Heart right ventricle (tissue), 16 donors: ENCODE measurements at regions not wholly inside any gene's neighbourhood (a gene's known extent, or its start where the extent isn't known, plus 50 kb on each side); places are given as distances from the start of the nearest gene placed in this dataset.
A peak's percentile ranks its signal among the peaks of the same experiment; 100 is the strongest.

Source experiments
- ATAC-seq, 8 donors: fragments of 200-7000 bp; cut with Tn5 transposase; one replicate each; pipeline ENCODE4 v1.9.1; 2020; ENCODE audit warnings: mild to moderate bottlenecking in 8 of 8, moderate library complexity in 8 of 8, moderate number of reproducible peaks in 1 of 8
- DNase-seq, 2 donors: peaks; one replicate each; pipeline ENCODE4 v3.0.0-alpha.2; 2020
- H3K27ac ChIP-seq, 10 donors: fragments of 200-600 bp; sonication (generic) in 2 of 10; one replicate each; pipeline versions ENCODE4 v1.5.0 to v1.8.0; 2020 to 2022; ENCODE audit warnings: mild to moderate bottlenecking in 3 of 10
- H3K27me3 ChIP-seq, 7 donors: fragments of 200-600 bp; one replicate each; pipeline ENCODE4 v1.8.0; 2021 to 2022; ENCODE audit warnings: mild to moderate bottlenecking in 2 of 7
- H3K36me3 ChIP-seq, 9 donors: fragments of 200-600 bp; sonication (generic) in 1 of 9; one replicate each; pipeline versions ENCODE4 v1.5.0 to v1.8.0; 2020 to 2022; ENCODE audit warnings: mild to moderate bottlenecking in 2 of 9
- H3K4me1 ChIP-seq, 9 donors: fragments of 200-600 bp; sonication (generic) in 1 of 9; one replicate each; pipeline versions ENCODE4 v1.5.0 to v1.8.0; 2020 to 2022; ENCODE audit warnings: mild to moderate bottlenecking in 4 of 9
- H3K4me3 ChIP-seq, 10 donors: fragments of 200-600 bp; sonication (generic) in 2 of 10; one replicate each; pipeline versions ENCODE4 v1.5.0 to v1.8.0; 2020 to 2022; ENCODE audit warnings: mild to moderate bottlenecking in 7 of 10, moderate library complexity in 2 of 10
- H3K9me3 ChIP-seq, 11 donors: fragments of 200-600 bp in 10 of 11; sonication (generic) in 2 of 11; one replicate each; pipeline versions ENCODE4 v1.5.0 to v1.8.0; 2013 to 2022; ENCODE audit warnings: mild to moderate bottlenecking in 2 of 11, control low read depth in 1 of 11, moderate library complexity in 1 of 11
- CTCF ChIP-seq, 9 donors: fragments of 200-600 bp; sonication (generic) in 2 of 9; IDR thresholded peaks; one replicate each; pipeline versions ENCODE4 v1.5.0 to v1.8.0; 2021 to 2022; ENCODE audit warnings: antibody characterized with exemption in 9 of 9, mild to moderate bottlenecking in 5 of 9, moderate library complexity in 1 of 9
- WGBS, 2 donors: extraction: QIAGEN DNeasy Blood & Tissue Kit; methylation state at CpG; one replicate each; pipeline ENCODE4 v1.1.7; 2013; ENCODE audit warnings: inconsistent platforms in 1 of 2; 5-methylcytosine and 5-hydroxymethylcytosine counted together
- intact Hi-C, 10 donors: fragments of 100-400 bp; cut with DNase I; formaldehyde crosslinking; loops; one replicate each; pipeline versions ENCODE4 v1.11.1 to v1.14.2; 2022
- donor health status: Arrhythmogenic right ventricular cardiomyopathy.
- donor health status: ischemic (EF 13 %, LVEDD 7.1; RV severe dilation, severe dysfunction).
- donor health status: healthy with polysubstance abuse.
- donor health status: DM: no; HTN: yes; CAD: no.
- donor health status: DM: no; HTN: no; CAD: no.
- donor health status: ischemic (EF 25% LVEDD 6.9; RV normal size, moderate dysfunction).
- donor health status: ischemic (EF 25% LVEDD 5.7; RV mildly dilated, moderate dysfunction).
- donor health status: healthy.
- donor health status: DM: yes; HTN: yes; CAD: no.
- donor health status: Ischemic cardiomyopathy.
- donor health status: ischemic (EF 35%, LVEDD 5.7; RV mildly dilated, moderate dysfunction).
- donor health status: nonischemic (EF 11% LVEDD 7.7; RV severe dilation, severe dysfunction).
- donor health status: DM: yes; HTN: yes; CAD: no.
- donor health status: PGD.
- donor health status: ischemic (EF 29% LVEDD 5.4; RV normal size, mild dysfunction).
- donor health status: nonischemic (EF 23%, LVEDD 6.1; RV moderate dilation, normal function).

GRCh38 chr6:169977434-169978265 is 226.2 kb downstream of the ERMARD start:
- WGBS, 2 donors = 87 to 88% methylated on average over 28 of the region's 28 CpGs
- Histone ChIP-seq H3K4me1 (peaks cover 0 to 8% (median 0%) of the 10 kb centered on the region in 9 donors), H3K27ac (no peak overlapping the region), H3K4me3 (no peak overlapping the region), H3K36me3 (no peaks in the 10 kb centered on the region), H3K27me3 (peaks cover 0 to 16% (median 5%) of the 10 kb centered on the region in 7 donors), H3K9me3 (no peaks in the 10 kb centered on the region)
- no peak for TF ChIP-seq CTCF (IDR thresholded peaks at IDR 0.05)
- DNase-seq (no peak), ATAC-seq (no peak)
- intact Hi-C loops = loop anchor here in 1 of 10 donors (10.0 kb wide), 1 partner anchor 317 kb away; the partner anchor contains the start of gene DLL1

GRCh38 chr6:169976301-169977081 is 225.1 kb downstream of the ERMARD start:
- Histone ChIP-seq H3K27ac (no peak overlapping the region), H3K4me3 (no peak overlapping the region), H3K4me1 (peaks cover 0 to 8% (median 0%) of the 10 kb centered on the region in 9 donors), H3K36me3 (no peaks in the 10 kb centered on the region), H3K27me3 (peaks cover 0 to 16% (median 5%) of the 10 kb centered on the region in 7 donors), H3K9me3 (no peaks in the 10 kb centered on the region)
- intact Hi-C loops = loop anchor here in 1 of 10 donors (10.0 kb wide), 1 partner anchor 318 kb away; the partner anchor contains the start of gene DLL1
- no peak for TF ChIP-seq CTCF (IDR thresholded peaks at IDR 0.05)
- WGBS, 2 donors = 49 to 54% methylated on average over 31 of the region's 31 CpGs
- ATAC-seq = peak in 7 of 8 donors; percentile 26 to 63 (median 51)
- DNase-seq = no peak

- intact Hi-C loops = loop anchor here in 1 of 10 donors (10.0 kb wide), 1 partner anchor 319 kb away; the partner anchor contains the start of gene DLL1
- no peaks in the 10 kb centered on the region for H3K36me3 ChIP-seq
- no peak for ATAC-seq
- no peak for TF ChIP-seq CTCF (IDR thresholded peaks at IDR 0.05)
- peaks cover 0 to 16% (median 5%) of the 10 kb centered on the region in 7 donors for H3K27me3 ChIP-seq
- peaks cover 0 to 8% (median 0%) of the 10 kb centered on the region in 9 donors for H3K4me1 ChIP-seq
- no peak overlapping the region for H3K27ac ChIP-seq
- no peak for DNase-seq
- H3K4me3 ChIP-seq = no peak overlapping the region
- WGBS, 2 donors = 84 to 86% methylated on average over 10 of the region's 10 CpGs
- H3K9me3 ChIP-seq = no peaks in the 10 kb centered on the region
Measured at GRCh38 chr6:169975701-169976100, 224.3 kb downstream of the ERMARD start.

GRCh38 chr6:169975286-169975685 is 223.9 kb downstream of the ERMARD start:
- intact Hi-C loops = loop anchor here in 1 of 10 donors (10.0 kb wide), 1 partner anchor 320 kb away; the partner anchor contains the start of gene DLL1
- Histone ChIP-seq H3K4me1 (peaks cover 0 to 8% (median 0%) of the 10 kb centered on the region in 9 donors), H3K9me3 (no peaks in the 10 kb centered on the region), H3K36me3 (no peaks in the 10 kb centered on the region), H3K27ac (no peak overlapping the region), H3K4me3 (no peak overlapping the region), H3K27me3 (peaks cover 0 to 16% (median 5%) of the 10 kb centered on the region in 7 donors)
- no peak for ATAC-seq
- TF ChIP-seq CTCF (IDR thresholded peaks at IDR 0.05) = no peak
- DNase-seq = peak in 1 of 2 donors; percentile 3
- 83% methylated on average over 14 of the region's 14 CpGs for WGBS, 2 donors
